ENCODE measurements at regions not wholly inside any gene's neighbourhood (a gene's known extent, or its start where the extent isn't known, plus 50 kb on each side); places are given as distances from the start of the nearest gene placed in this dataset.
A peak's percentile ranks its signal among the peaks of the same experiment; 100 is the strongest.

GRCh38 chr3:104631254-104631653 lies 735.5 kb upstream of the ALCAM start:
- TF ChIP-seq, protein P1, sequence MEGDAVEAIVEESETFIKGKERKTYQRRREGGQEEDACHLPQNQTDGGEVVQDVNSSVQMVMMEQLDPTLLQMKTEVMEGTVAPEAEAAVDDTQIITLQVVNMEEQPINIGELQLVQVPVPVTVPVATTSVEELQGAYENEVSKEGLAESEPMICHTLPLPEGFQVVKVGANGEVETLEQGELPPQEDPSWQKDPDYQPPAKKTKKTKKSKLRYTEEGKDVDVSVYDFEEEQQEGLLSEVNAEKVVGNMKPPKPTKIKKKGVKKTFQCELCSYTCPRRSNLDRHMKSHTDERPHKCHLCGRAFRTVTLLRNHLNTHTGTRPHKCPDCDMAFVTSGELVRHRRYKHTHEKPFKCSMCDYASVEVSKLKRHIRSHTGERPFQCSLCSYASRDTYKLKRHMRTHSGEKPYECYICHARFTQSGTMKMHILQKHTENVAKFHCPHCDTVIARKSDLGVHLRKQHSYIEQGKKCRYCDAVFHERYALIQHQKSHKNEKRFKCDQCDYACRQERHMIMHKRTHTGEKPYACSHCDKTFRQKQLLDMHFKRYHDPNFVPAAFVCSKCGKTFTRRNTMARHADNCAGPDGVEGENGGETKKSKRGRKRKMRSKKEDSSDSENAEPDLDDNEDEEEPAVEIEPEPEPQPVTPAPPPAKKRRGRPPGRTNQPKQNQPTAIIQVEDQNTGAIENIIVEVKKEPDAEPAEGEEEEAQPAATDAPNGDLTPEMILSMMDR (conservative IDR thresholded peaks at IDR 0.05; ENCODE audit: low read depth, low read length): no peak
- no peak overlapping the region for H3K4me3 ChIP-seq (ENCODE audit: low read depth, low read length)
- DNase-seq (ENCODE audit: low read depth): no peak

- TF ChIP-seq, protein P1 (conservative IDR thresholded peaks at IDR 0.05; ENCODE audit: low read depth, low read length): peak; percentile 7
- peak; percentile 29 for DNase-seq (ENCODE audit: low read depth)
Measured at GRCh38 chr3:104632521-104632920, 734.2 kb upstream of the ALCAM start.

DNA sequence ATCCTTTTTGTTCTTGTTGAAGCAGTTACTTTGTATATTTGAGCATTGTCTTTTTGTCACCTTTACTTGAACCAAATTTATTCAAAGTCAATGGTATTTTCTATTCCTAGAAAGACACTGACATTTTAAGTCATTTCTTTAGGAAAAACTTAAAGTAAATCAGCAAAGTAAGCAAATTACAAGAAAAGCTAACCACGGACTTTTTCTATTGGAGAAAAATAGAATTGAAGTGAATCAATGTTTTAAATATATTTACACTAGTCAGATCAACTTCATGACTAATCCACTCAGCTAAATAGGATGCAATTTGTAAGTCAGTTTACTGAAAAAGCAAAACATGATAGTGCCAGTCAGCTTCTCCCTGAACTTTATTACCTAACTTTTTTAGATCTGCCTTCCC lies 733.8 kb upstream of the ALCAM start:
- DNase-seq (ENCODE audit: low read depth): no peak
- H3K4me3 ChIP-seq (ENCODE audit: low read depth, low read length): no peak overlapping the region
- TF ChIP-seq, protein P1 (conservative IDR thresholded peaks at IDR 0.05; ENCODE audit: low read depth, low read length): no peak

More at GRCh38 chr3:104632521-104632920, 734.2 kb upstream of the ALCAM start:
- no peak overlapping the region for H3K4me3 ChIP-seq (ENCODE audit: low read depth, low read length)

GRCh38 chr3:104635872-104636580 lies 730.7 kb upstream of the ALCAM start:
- no peak overlapping the region for H3K4me3 ChIP-seq (ENCODE audit: low read depth, low read length)

DNA sequence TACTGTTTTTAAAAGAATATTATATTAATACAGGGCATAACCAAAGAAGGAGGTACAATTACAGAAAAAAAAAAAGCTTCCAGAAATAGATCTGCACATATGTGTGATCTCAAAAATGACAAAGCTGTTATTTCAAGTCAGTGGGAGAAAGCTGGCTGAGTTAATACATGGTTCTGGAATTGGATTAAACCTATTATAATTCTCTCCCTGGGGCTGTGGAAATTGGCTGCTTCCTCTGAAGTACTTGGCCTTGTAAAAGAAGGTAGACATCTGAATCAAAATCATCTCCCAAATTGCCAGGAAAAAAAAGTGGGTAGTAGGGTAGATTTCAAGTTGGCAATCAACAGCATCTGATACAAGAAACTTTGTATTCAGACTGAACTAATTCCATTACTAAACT lies 723.9 kb upstream of the ALCAM start:
- no peak overlapping the region for H3K4me3 ChIP-seq (ENCODE audit: low read depth, low read length)
- no peak for DNase-seq (ENCODE audit: low read depth)
- TF ChIP-seq, protein P1 (conservative IDR thresholded peaks at IDR 0.05; ENCODE audit: low read depth, low read length): no peak

More at GRCh38 chr3:104635872-104636580, 730.7 kb upstream of the ALCAM start:
- no peak for DNase-seq (ENCODE audit: low read depth)
- TF ChIP-seq, protein P1 (conservative IDR thresholded peaks at IDR 0.05; ENCODE audit: low read depth, low read length): peak; percentile 23

DNA sequence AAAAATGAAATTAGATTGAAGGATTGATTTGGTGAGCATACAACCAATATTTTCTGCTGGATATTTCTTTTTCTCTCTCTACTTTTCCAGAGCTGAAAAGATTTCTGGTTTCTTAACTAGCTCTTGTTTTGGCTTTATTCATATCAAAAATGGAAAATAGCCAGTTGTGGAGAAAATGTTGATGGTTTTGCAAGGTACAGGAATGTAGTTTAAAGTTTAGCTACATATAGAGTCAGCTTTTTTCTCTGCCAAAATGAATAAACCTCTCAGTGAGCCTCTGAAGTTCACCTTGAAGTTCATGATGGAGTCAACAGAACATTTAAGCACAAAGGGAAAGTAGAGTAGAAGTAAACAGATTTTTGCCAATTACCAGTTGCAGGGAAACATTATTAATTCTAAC lies 720.5 kb upstream of the ALCAM start:
- peak; percentile 61 for DNase-seq (ENCODE audit: low read depth)
- TF ChIP-seq, protein P1 (conservative IDR thresholded peaks at IDR 0.05; ENCODE audit: low read depth, low read length): no peak
- H3K4me3 ChIP-seq (ENCODE audit: low read depth, low read length): no peak overlapping the region

GRCh38 chr3:104648823-104649222 lies 717.9 kb upstream of the ALCAM start:
- no peak overlapping the region for H3K4me3 ChIP-seq (ENCODE audit: low read depth, low read length)
- DNase-seq (ENCODE audit: low read depth): no peak
- TF ChIP-seq, protein P1 (conservative IDR thresholded peaks at IDR 0.05; ENCODE audit: low read depth, low read length): no peak
